ENCODE measurements at regions not wholly inside any gene's neighbourhood (a gene's known extent, or its start where the extent isn't known, plus 50 kb on each side); places are given as distances from the start of the nearest gene placed in this dataset.

- no peak for DNase-seq (ENCODE audit: low read depth, low spot score)
- Mint-ChIP-seq H3K27me3 (ENCODE audit: low read depth) (no peaks in the 10 kb centered on the region), H3K4me1 (no peaks in the 10 kb centered on the region), H3K36me3 (ENCODE audit: low read depth) (no peaks in the 10 kb centered on the region), H3K9me3 (no peaks in the 10 kb centered on the region), H3K27ac (ENCODE audit: unreplicated experiment) (no peak overlapping the region), H3K4me3 (no peak overlapping the region)
- no peak for TF ChIP-seq CTCF (conservative IDR thresholded peaks at IDR 0.05)
Measured at GRCh38 chr22:48302657-48303368, 1524.9 kb downstream of the BRD1 start.

GRCh38 chr22:48301908-48302307, 1525.8 kb downstream of the BRD1 start:
- DNase-seq (ENCODE audit: low read depth, low spot score), result no peak
- Mint-ChIP-seq H3K36me3 (ENCODE audit: low read depth) (no peaks in the 10 kb centered on the region), H3K4me1 (no peaks in the 10 kb centered on the region), H3K27ac (ENCODE audit: unreplicated experiment) (no peak overlapping the region), H3K4me3 (no peak overlapping the region), H3K9me3 (no peaks in the 10 kb centered on the region), H3K27me3 (ENCODE audit: low read depth) (no peaks in the 10 kb centered on the region)
- no peak for TF ChIP-seq CTCF (conservative IDR thresholded peaks at IDR 0.05)

- no peaks in the 10 kb centered on the region for H3K4me1 Mint-ChIP-seq
- TF ChIP-seq CTCF (conservative IDR thresholded peaks at IDR 0.05), result no peak
- H3K36me3 Mint-ChIP-seq (ENCODE audit: low read depth), result no peaks in the 10 kb centered on the region
- no peak overlapping the region for H3K27ac Mint-ChIP-seq (ENCODE audit: unreplicated experiment)
- no peak for DNase-seq (ENCODE audit: low read depth, low spot score)
- no peaks in the 10 kb centered on the region for H3K27me3 Mint-ChIP-seq (ENCODE audit: low read depth)
- H3K9me3 Mint-ChIP-seq, result no peaks in the 10 kb centered on the region
- H3K4me3 Mint-ChIP-seq, result no peak overlapping the region
Measured at GRCh38 chr22:48301421-48301820, 1526.3 kb downstream of the BRD1 start.

- no peak for TF ChIP-seq CTCF (conservative IDR thresholded peaks at IDR 0.05)
- H3K9me3 Mint-ChIP-seq, result no peaks in the 10 kb centered on the region
- no peaks in the 10 kb centered on the region for H3K36me3 Mint-ChIP-seq (ENCODE audit: low read depth)
- no peak for DNase-seq (ENCODE audit: low read depth, low spot score)
- H3K27ac Mint-ChIP-seq (ENCODE audit: unreplicated experiment), result peak overlapping the region; percentile 12
- H3K27me3 Mint-ChIP-seq (ENCODE audit: low read depth), result no peaks in the 10 kb centered on the region
- H3K4me1 Mint-ChIP-seq, result no peaks in the 10 kb centered on the region
- no peak overlapping the region for H3K4me3 Mint-ChIP-seq
Measured at GRCh38 chr22:48300877-48301276, 1526.8 kb downstream of the BRD1 start.

- Mint-ChIP-seq H3K4me1 (no peaks in the 10 kb centered on the region), H3K27ac (ENCODE audit: unreplicated experiment) (no peak overlapping the region), H3K36me3 (ENCODE audit: low read depth) (no peaks in the 10 kb centered on the region), H3K9me3 (no peaks in the 10 kb centered on the region), H3K4me3 (no peak overlapping the region), H3K27me3 (ENCODE audit: low read depth) (no peaks in the 10 kb centered on the region)
- no peak for TF ChIP-seq CTCF (conservative IDR thresholded peaks at IDR 0.05)
- no peak for DNase-seq (ENCODE audit: low read depth, low spot score)
Measured at GRCh38 chr22:48299801-48300200, 1527.9 kb downstream of the BRD1 start.

All from neural crest cell (in vitro differentiated cells).